ENCODE measurements at regions not wholly inside any gene's neighbourhood (a gene's known extent, or its start where the extent isn't known, plus 50 kb on each side); places are given as distances from the start of the nearest gene placed in this dataset.
"Not testable (repeated sequence)": the region's sequence is repeated elsewhere in the genome, so short reads cannot be mapped to it uniquely, and the experiment has no call there.

GRCh38 chrY:11156846-11157245 lies 1544.2 kb upstream of the USP9Y start:
- not testable (repeated sequence) for H4K91ac ChIP-seq (ENCODE audit: insufficient read length, low read depth, low read length); DNase-seq; H3K4ac ChIP-seq (ENCODE audit: low read depth, low read length); H3K4me1 Mint-ChIP-seq; H3K4me1 ChIP-seq (ENCODE audit: insufficient read depth, low read length); H3K9ac ChIP-seq (ENCODE audit: extremely low read depth, insufficient read length, low read length); H4K20me1 ChIP-seq (ENCODE audit: control insufficient read depth, insufficient read depth, insufficient read length); H3K18ac ChIP-seq (ENCODE audit: insufficient read length, low read depth, low read length); H2BK20ac ChIP-seq (ENCODE audit: low read depth, low read length, poor library complexity, severe bottlenecking); H3K36me3 Mint-ChIP-seq (ENCODE audit: insufficient read depth in 1 of 3, low read depth in 3 of 3); H3K23ac ChIP-seq (ENCODE audit: insufficient read length, low read depth, low read length); H3K23me2 ChIP-seq (ENCODE audit: insufficient read length, low read depth, low read length, poor library complexity, severe bottlenecking); H3K14ac ChIP-seq (ENCODE audit: insufficient read depth, low read length); H3K79me1 ChIP-seq (ENCODE audit: insufficient read depth, low read depth, low read length, poor library complexity, severe bottlenecking); H3K79me2 ChIP-seq (ENCODE audit: insufficient read depth, low read length); H3K27me3 Mint-ChIP-seq (ENCODE audit: low read depth); H3K4me2 ChIP-seq (ENCODE audit: insufficient read depth, insufficient read length, low read length); H2BK120ac ChIP-seq (ENCODE audit: low read depth, low read length, poor library complexity, severe bottlenecking); H3K27ac Mint-ChIP-seq; H3K56ac ChIP-seq (ENCODE audit: insufficient read length, low read depth, low read length); H3K27ac ChIP-seq (ENCODE audit: insufficient read length, low read depth, low read length); H2BK5ac ChIP-seq (ENCODE audit: insufficient read length, low read length); H4K5ac ChIP-seq (ENCODE audit: insufficient read length, low read depth, low read length); H2BK12ac ChIP-seq (ENCODE audit: insufficient read length, low read depth, low read length); H2AFZ ChIP-seq (ENCODE audit: low read length); H4K8ac ChIP-seq (replicated peaks; ENCODE audit: insufficient read length, low read depth, low read length); H3K27me3 ChIP-seq (ENCODE audit: insufficient read depth, low read length); H2BK15ac ChIP-seq (ENCODE audit: low read depth, low read length); H3K9me3 ChIP-seq (ENCODE audit: control insufficient read depth, low read depth, low read length); H3K9me3 Mint-ChIP-seq; H2AK5ac ChIP-seq (ENCODE audit: insufficient read length, low read length); H3T11ph ChIP-seq (ENCODE audit: low read length); H3K4me3 Mint-ChIP-seq
- no CpG with 5 or more reads among the region's 11 CpGs for WGBS (ENCODE audit: extremely low coverage, insufficient read length, low lambda C conversion rate)

- H3K4me1 Mint-ChIP-seq; H4K5ac ChIP-seq (ENCODE audit: insufficient read length, low read depth, low read length); H2BK5ac ChIP-seq (ENCODE audit: insufficient read length, low read length); H3K4me1 ChIP-seq (ENCODE audit: insufficient read depth, low read length); H3K27me3 Mint-ChIP-seq (ENCODE audit: low read depth); H4K91ac ChIP-seq (ENCODE audit: insufficient read length, low read depth, low read length); H4K8ac ChIP-seq (replicated peaks; ENCODE audit: insufficient read length, low read depth, low read length); H2BK12ac ChIP-seq (ENCODE audit: insufficient read length, low read depth, low read length); H2BK20ac ChIP-seq (ENCODE audit: low read depth, low read length, poor library complexity, severe bottlenecking); H3K23ac ChIP-seq (ENCODE audit: insufficient read length, low read depth, low read length); H3K56ac ChIP-seq (ENCODE audit: insufficient read length, low read depth, low read length); H2BK15ac ChIP-seq (ENCODE audit: low read depth, low read length); H3K9me3 ChIP-seq (ENCODE audit: control insufficient read depth, low read depth, low read length); H3K4me3 Mint-ChIP-seq; H3K4me2 ChIP-seq (ENCODE audit: insufficient read depth, insufficient read length, low read length); H4K20me1 ChIP-seq (ENCODE audit: control insufficient read depth, insufficient read depth, insufficient read length); H3K27ac Mint-ChIP-seq; H3K14ac ChIP-seq (ENCODE audit: insufficient read depth, low read length); H3K36me3 Mint-ChIP-seq (ENCODE audit: insufficient read depth in 1 of 3, low read depth in 3 of 3); H3K27ac ChIP-seq (ENCODE audit: insufficient read length, low read depth, low read length); H3K79me2 ChIP-seq (ENCODE audit: insufficient read depth, low read length); H2AFZ ChIP-seq (ENCODE audit: low read length); H3K18ac ChIP-seq (ENCODE audit: insufficient read length, low read depth, low read length); H3K27me3 ChIP-seq (ENCODE audit: insufficient read depth, low read length); H2AK5ac ChIP-seq (ENCODE audit: insufficient read length, low read length); H3T11ph ChIP-seq (ENCODE audit: low read length); H3K9me3 Mint-ChIP-seq; H3K9ac ChIP-seq (ENCODE audit: extremely low read depth, insufficient read length, low read length); H2BK120ac ChIP-seq (ENCODE audit: low read depth, low read length, poor library complexity, severe bottlenecking); H3K79me1 ChIP-seq (ENCODE audit: insufficient read depth, low read depth, low read length, poor library complexity, severe bottlenecking); H3K23me2 ChIP-seq (ENCODE audit: insufficient read length, low read depth, low read length, poor library complexity, severe bottlenecking); DNase-seq; H3K4ac ChIP-seq (ENCODE audit: low read depth, low read length): not testable (repeated sequence)
- no CpG with 5 or more reads among the region's 5 CpGs for WGBS (ENCODE audit: extremely low coverage, insufficient read length, low lambda C conversion rate)
Measured at GRCh38 chrY:11177033-11177432, 1524.0 kb upstream of the USP9Y start.

All from H9 (cell line).